SIG-M5 treated with dmso at 0.1 percent for 504 hours (cell line): ENCODE measurements at regions not wholly inside any gene's neighbourhood (a gene's known extent, or its start where the extent isn't known, plus 50 kb on each side); places are given as distances from the start of the nearest gene placed in this dataset.
A peak's percentile ranks its signal among the peaks of the same experiment; 100 is the strongest.

Experiments
- DNase-seq: peaks from one replicate; lab custom pipeline; 2025; ENCODE audit not compliant: unreplicated experiment; lab: John Stamatoyannopoulos, UW

GRCh38 chr14:94717808-94718207 lies 52.1 kb downstream of the GSC start:
- DNase-seq: no peak

GRCh38 chr14:94716976-94717375 lies 52.9 kb downstream of the GSC start:
- no peak for DNase-seq

- no peak for DNase-seq
Measured at GRCh38 chr14:94713115-94713514, 56.8 kb downstream of the GSC start.

GRCh38 chr14:94710731-94711130 lies 59.2 kb downstream of the GSC start:
- no peak for DNase-seq

- DNase-seq: no peak
Measured at GRCh38 chr14:94707494-94707893, 62.4 kb downstream of the GSC start.

GRCh38 chr14:94706133-94706532 lies 63.8 kb downstream of the GSC start:
- DNase-seq: no peak

- DNase-seq: peak; percentile 14
Measured at GRCh38 chr14:94702629-94703028, 67.3 kb downstream of the GSC start.

- no peak for DNase-seq
Measured at GRCh38 chr14:94701861-94702370, 68.0 kb downstream of the GSC start.

GRCh38 chr14:94700336-94700735 lies 69.6 kb downstream of the GSC start:
- no peak for DNase-seq

GRCh38 chr14:94699831-94700230 lies 70.1 kb downstream of the GSC start:
- DNase-seq: no peak

GRCh38 chr14:94697773-94698556 lies 71.9 kb downstream of the GSC start:
- DNase-seq: no peak

- no peak for DNase-seq
Measured at GRCh38 chr14:94696518-94696917, 73.4 kb downstream of the GSC start.

- no peak for DNase-seq
Measured at GRCh38 chr14:94695231-94695630, 74.7 kb downstream of the GSC start.

GRCh38 chr14:94691660-94692034 lies 78.3 kb downstream of the GSC start:
- DNase-seq: no peak

- DNase-seq: no peak
Measured at GRCh38 chr14:94690896-94691659, 78.8 kb downstream of the GSC start.

GRCh38 chr14:94690486-94690885 lies 78.3 kb downstream of the SERPINA3 start:
- no peak for DNase-seq

GRCh38 chr14:94689985-94690400 lies 77.8 kb downstream of the SERPINA3 start:
- DNase-seq: no peak

- DNase-seq: no peak
Measured at GRCh38 chr14:94689218-94689984, 77.2 kb downstream of the SERPINA3 start.

GRCh38 chr14:94686511-94687160 lies 74.4 kb downstream of the SERPINA3 start:
- no peak for DNase-seq

GRCh38 chr14:94685681-94686485 lies 73.7 kb downstream of the SERPINA3 start:
- no peak for DNase-seq
